HG02973 (cell line): ENCODE measurements at regions not wholly inside any gene's neighbourhood (a gene's known extent, or its start where the extent isn't known, plus 50 kb on each side); places are given as distances from the start of the nearest gene placed in this dataset.

ENCODE experiments used
- ATAC-seq: cut with Tn5 transposase; IDR thresholded peaks from one replicate; pipeline ENCODE4 v1.9.1; 2021; ENCODE audit warnings: moderate library complexity; ENCODE audit not compliant: unreplicated experiment

GRCh38 chr16:77652399-77652798, 69.9 kb upstream of the NUDT7 start:
- no peak for ATAC-seq

DNA sequence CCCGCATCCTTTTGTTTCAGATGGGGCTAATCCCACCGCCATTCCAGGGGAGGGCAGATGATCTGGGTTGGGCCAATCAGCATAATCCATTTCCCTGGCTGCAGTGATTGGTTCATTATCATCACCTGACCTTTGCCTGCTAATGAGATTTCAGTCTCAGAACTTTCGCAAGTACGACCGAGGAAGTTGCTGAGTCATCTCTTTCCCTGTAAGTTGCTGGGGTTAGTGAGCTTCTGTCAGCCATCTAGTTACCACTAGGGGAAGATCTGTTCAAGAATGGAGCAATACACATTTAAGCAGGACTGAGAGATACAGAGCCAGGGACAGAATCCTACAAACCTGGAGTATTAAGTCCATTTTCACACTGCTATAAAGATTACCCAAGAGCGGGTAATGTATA, 65.3 kb upstream of the NUDT7 start:
- no peak for ATAC-seq

- no peak for ATAC-seq
These were observed 62.0 kb upstream of the NUDT7 start for GRCh38 chr16:77660311-77660710.

DNA sequence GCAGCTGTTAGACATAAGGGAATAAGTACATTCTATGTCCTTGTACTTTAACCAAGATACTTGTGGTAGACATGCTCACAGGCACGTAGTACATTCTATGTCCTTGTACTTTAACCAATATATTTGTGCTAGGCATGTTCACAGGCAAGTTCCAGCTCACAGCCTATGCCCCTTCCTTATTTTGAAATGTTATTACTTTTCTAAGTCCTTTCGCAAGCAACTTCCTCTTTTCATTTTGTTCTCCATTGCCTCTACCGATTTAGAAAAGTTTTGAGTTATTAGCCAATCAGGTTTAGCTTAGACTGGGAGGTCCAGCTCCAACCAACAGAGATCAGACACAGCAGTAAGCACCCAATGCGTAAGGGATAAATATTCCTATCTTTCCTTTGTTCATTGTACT, 60.1 kb upstream of the NUDT7 start:
- no peak for ATAC-seq

DNA sequence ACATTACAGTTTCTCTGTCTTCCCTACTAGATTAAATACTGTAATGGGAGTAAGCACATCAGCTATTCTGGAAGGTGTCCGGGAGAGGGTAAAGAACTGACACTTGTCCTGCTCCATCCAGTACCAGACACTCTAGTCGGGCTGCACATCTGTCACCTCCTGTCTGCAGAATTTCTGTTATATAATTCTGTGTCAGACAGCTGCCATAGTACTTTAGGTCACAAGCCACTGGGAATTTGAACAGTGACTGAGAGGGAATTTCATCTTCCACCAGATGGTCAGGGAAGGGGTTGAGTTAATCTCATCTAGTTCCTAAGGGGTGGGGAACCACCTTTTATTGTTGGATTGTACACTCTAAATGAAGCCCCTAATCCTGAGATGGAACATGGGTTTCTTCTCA, 58.6 kb upstream of the NUDT7 start:
- ATAC-seq = no peak

DNA sequence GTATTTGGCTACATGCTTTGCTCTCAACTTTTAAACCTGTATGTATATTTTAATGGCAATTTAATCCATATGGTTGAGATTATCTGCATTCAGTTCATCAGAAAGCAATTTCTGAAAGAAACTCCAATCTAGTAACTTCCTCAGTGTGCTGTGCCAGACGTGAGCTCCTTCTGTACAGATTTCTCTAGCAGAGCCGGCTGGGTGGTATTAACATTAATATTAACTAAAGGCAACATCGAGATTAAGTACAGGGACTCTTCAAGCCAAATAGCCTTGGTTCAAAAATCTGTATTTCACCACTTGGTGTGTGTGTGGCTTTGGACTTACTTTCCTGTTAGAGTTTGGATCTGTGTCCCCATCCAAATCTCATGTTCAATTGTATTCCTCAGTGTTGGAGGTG, 55.5 kb upstream of the NUDT7 start:
- no peak for ATAC-seq

DNA sequence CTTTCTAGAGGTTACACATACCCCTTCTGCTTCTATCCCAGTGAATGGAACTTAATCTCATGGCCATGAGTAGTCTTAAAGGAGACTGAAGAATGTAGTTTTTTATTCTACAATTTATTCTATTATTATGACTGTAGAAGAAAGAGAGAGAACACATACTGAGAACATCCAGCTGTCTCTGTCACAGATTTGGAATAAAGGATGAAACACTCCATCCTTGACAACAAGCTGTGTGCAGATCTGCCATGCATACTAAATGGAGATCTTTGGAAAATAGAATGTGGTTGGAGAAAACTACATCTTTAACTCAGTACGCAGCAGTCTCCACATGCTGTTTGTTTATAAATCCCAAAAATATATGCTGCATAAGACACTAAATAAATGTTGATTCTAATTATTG, 54.1 kb upstream of the NUDT7 start:
- ATAC-seq = no peak

- no peak for ATAC-seq
These were observed 53.3 kb upstream of the NUDT7 start for GRCh38 chr16:77669057-77669456.
